Smooth muscle cell (in vitro differentiated cells): ENCODE measurements at regions not wholly inside any gene's neighbourhood (a gene's known extent, or its start where the extent isn't known, plus 50 kb on each side); places are given as distances from the start of the nearest gene placed in this dataset.

Experiments used
- DNase-seq: peaks from one replicate; lab custom pipeline; 2025; ENCODE audit not compliant: unreplicated experiment; lab: John Stamatoyannopoulos, UW
- H2AFZ ChIP-seq: fragments of 200-600 bp; sonication (generic); 2 replicates; pipeline ENCODE4 v1.6.0; 2016; ENCODE audit warnings: antibody characterized with exemption, low read depth, mild to moderate bottlenecking
- H3F3A ChIP-seq: fragments of 200-600 bp; sonication (generic); 2 replicates; pipeline ENCODE4 v1.6.0; 2017; ENCODE audit warnings: antibody characterized with exemption, low read depth
- H3K27ac ChIP-seq: fragments of 200-600 bp; sonication (generic); 2 replicates; pipeline ENCODE4 v1.5.1; 2016; ENCODE audit warnings: low read depth, mild to moderate bottlenecking
- H3K27me3 ChIP-seq: fragments of 200-600 bp; sonication (generic); 2 replicates; pipeline ENCODE4 v1.6.1; 2016; ENCODE audit warnings: low read depth, mild to moderate bottlenecking
- H3K36me3 ChIP-seq: fragments of 200-600 bp; sonication (generic); 2 replicates; pipeline ENCODE4 v1.5.1; 2016; ENCODE audit warnings: low read depth
- H3K4me1 ChIP-seq: fragments of 200-600 bp; sonication (generic); 2 replicates; pipeline ENCODE4 v1.5.1; 2016; ENCODE audit warnings: low read depth
- H3K4me2 ChIP-seq: fragments of 200-600 bp; sonication (generic); 2 replicates; pipeline ENCODE4 v1.6.0; 2016; ENCODE audit warnings: mild to moderate bottlenecking
- H3K4me3 ChIP-seq: fragments of 200-600 bp; sonication (generic); 2 replicates; pipeline ENCODE4 v1.5.1; 2016; ENCODE audit warnings: mild to moderate bottlenecking
- H3K79me2 ChIP-seq: fragments of 200-600 bp; sonication (generic); 2 replicates; pipeline ENCODE4 v1.6.0; 2016; ENCODE audit warnings: low read depth, mild to moderate bottlenecking
- H3K9ac ChIP-seq: fragments of 200-600 bp; sonication (generic); 2 replicates; pipeline ENCODE4 v1.6.0; 2016; ENCODE audit warnings: low read depth
- H3K9me3 ChIP-seq: fragments of 200-600 bp; sonication (generic); replicated peaks from 2 replicates; pipeline ENCODE4 v1.5.1; 2016; ENCODE audit warnings: low read depth
- H4K20me1 ChIP-seq: fragments of 200-600 bp; sonication (generic); 2 replicates; pipeline ENCODE4 v1.6.0; 2016; ENCODE audit warnings: low read depth
- WGBS: methylation state at CpG from one replicate; pipeline ENCODE4 v1.1.7; 2016; ENCODE audit warnings: low lambda C conversion rate; 5-methylcytosine and 5-hydroxymethylcytosine counted together
- TF ChIP-seq, protein P1 (sequence below): fragments of 200-600 bp; sonication (generic); IDR thresholded peaks from 2 replicates; pipeline ENCODE4 v1.5.1; 2017; ENCODE audit warnings: borderline replicate concordance, mild to moderate bottlenecking, antibody characterized with exemption; ENCODE audit not compliant: insufficient read depth, poor library complexity, severe bottlenecking

DNA sequence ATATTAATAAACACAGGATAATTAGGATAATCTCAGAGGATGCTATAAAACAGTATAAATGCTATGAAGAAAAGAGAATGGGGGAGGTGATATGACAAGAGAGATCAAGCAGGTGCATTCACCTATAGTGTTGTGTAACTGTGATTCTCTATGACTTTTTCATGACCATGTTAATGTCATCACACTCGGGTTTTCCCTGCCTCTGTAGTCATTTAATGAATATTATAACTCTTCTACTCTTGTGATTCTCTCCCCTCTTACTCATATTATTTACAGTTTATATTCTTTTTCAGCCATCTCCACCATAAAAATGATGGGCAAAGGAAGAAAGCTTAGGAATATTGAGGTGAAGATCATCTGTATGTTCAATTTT, 106.9 kb upstream of the SGK1 start:
- no peak overlapping the region for H3K4me3 ChIP-seq
- TF ChIP-seq, protein P1, sequence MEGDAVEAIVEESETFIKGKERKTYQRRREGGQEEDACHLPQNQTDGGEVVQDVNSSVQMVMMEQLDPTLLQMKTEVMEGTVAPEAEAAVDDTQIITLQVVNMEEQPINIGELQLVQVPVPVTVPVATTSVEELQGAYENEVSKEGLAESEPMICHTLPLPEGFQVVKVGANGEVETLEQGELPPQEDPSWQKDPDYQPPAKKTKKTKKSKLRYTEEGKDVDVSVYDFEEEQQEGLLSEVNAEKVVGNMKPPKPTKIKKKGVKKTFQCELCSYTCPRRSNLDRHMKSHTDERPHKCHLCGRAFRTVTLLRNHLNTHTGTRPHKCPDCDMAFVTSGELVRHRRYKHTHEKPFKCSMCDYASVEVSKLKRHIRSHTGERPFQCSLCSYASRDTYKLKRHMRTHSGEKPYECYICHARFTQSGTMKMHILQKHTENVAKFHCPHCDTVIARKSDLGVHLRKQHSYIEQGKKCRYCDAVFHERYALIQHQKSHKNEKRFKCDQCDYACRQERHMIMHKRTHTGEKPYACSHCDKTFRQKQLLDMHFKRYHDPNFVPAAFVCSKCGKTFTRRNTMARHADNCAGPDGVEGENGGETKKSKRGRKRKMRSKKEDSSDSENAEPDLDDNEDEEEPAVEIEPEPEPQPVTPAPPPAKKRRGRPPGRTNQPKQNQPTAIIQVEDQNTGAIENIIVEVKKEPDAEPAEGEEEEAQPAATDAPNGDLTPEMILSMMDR = no peak
- H3K9me3 ChIP-seq = no peaks in the 10 kb centered on the region
- H2AFZ ChIP-seq = no peak overlapping the region
- DNase-seq = no peak
- no peaks in the 10 kb centered on the region for H3K4me1 ChIP-seq
- H3K27ac ChIP-seq = peak overlapping the region; percentile 98
- no peaks in the 10 kb centered on the region for H3K79me2 ChIP-seq
- peaks cover 19% of the 10 kb centered on the region for H3F3A ChIP-seq
- H3K27me3 ChIP-seq = no peaks in the 10 kb centered on the region
- H3K36me3 ChIP-seq = no peaks in the 10 kb centered on the region
- no peak overlapping the region for H3K4me2 ChIP-seq
- H3K9ac ChIP-seq = no peak overlapping the region
- WGBS = 86% methylated on average over 1 of the region's 1 CpG
- no peaks in the 10 kb centered on the region for H4K20me1 ChIP-seq

DNA sequence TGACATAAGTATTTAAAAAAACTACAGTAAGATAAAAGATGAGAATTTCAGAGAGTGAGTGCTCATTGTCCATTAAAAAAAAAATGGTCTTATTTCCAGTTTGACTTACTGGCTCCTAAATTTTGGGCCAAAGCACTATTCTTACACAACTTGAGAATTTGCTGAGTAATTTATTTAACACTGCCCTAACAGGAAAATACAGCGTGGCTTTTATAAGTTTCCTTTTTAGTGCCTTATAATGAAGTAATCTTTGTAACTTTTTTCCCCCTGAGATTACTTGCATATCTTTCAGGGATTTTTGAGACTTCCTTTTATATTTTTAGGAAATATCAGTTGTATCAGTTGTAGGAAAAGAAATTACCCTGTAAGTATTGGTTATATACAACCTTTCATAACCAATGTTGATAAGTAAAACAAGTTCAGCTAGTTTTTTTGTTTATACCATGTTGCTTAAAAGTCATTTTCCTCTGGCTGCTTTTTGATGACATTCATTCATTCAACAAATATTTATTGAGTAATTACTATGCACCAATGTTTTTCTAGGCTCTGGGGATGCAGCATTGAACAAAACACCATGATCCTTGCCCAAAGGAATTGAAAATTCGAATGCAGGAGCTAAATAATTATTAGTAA, 106.4 kb upstream of the SGK1 start:
- H3K36me3 ChIP-seq = no peaks in the 10 kb centered on the region
- H3K79me2 ChIP-seq = no peaks in the 10 kb centered on the region
- WGBS = 68% methylated on average over 2 of the region's 2 CpGs
- DNase-seq = no peak
- H4K20me1 ChIP-seq = no peaks in the 10 kb centered on the region
- peak overlapping the region; percentile 35 for H3K9ac ChIP-seq
- peaks cover 19% of the 10 kb centered on the region for H3F3A ChIP-seq
- H3K9me3 ChIP-seq = no peaks in the 10 kb centered on the region
- TF ChIP-seq, protein P1 = no peak
- H3K27ac ChIP-seq = peak overlapping the region; percentile 98
- H3K4me3 ChIP-seq = no peak overlapping the region
- H3K27me3 ChIP-seq = no peaks in the 10 kb centered on the region
- H2AFZ ChIP-seq = no peak overlapping the region
- H3K4me2 ChIP-seq = no peak overlapping the region
- H3K4me1 ChIP-seq = no peaks in the 10 kb centered on the region

GRCh38 chr6:134422426-134423231, 104.7 kb upstream of the SGK1 start:
- Histone ChIP-seq H2AFZ (peak overlapping the region; percentile 22), H3F3A (peaks cover 19% of the 10 kb centered on the region), H3K4me2 (peak overlapping the region; percentile 72), H3K4me3 (no peak overlapping the region), H3K9me3 (no peaks in the 10 kb centered on the region), H3K36me3 (no peaks in the 10 kb centered on the region), H3K9ac (peak overlapping the region; percentile 72), H3K79me2 (no peaks in the 10 kb centered on the region), H3K27me3 (no peaks in the 10 kb centered on the region), H3K27ac (peak overlapping the region; percentile 98), H4K20me1 (no peaks in the 10 kb centered on the region), H3K4me1 (no peaks in the 10 kb centered on the region)
- TF ChIP-seq, protein P1 = no peak
- DNase-seq = no peak
- 4% methylated on average over 6 of the region's 6 CpGs for WGBS
